OCI-LY3 (cell line): ENCODE measurements at regions not wholly inside any gene's neighbourhood (a gene's known extent, or its start where the extent isn't known, plus 50 kb on each side); places are given as distances from the start of the nearest gene placed in this dataset.

Source experiments
- CTCF ChIP-seq: fragments of 200-600, 300-600 bp; sonication (generic); IDR thresholded peaks from 2 replicates; pipeline ENCODE4 v1.5.1; 2014; ENCODE audit warnings: antibody characterized with exemption, low read length, low read depth
- EZH2phosphoT487 ChIP-seq: fragments of 200-600 bp; shearing (Covaris generic); IDR thresholded peaks from 2 replicates; pipeline ENCODE4 v1.6.1; 2018; ENCODE audit warnings: antibody characterized with exemption, mixed run types, low read depth

GRCh38 chr18:10130606-10131005, 216.8 kb downstream of the VAPA start:
- TF ChIP-seq CTCF (no peak), EZH2phosphoT487 (no peak)
